ENCODE measurements at regions not wholly inside any gene's neighbourhood (a gene's known extent, or its start where the extent isn't known, plus 50 kb on each side); places are given as distances from the start of the nearest gene placed in this dataset.

DNA sequence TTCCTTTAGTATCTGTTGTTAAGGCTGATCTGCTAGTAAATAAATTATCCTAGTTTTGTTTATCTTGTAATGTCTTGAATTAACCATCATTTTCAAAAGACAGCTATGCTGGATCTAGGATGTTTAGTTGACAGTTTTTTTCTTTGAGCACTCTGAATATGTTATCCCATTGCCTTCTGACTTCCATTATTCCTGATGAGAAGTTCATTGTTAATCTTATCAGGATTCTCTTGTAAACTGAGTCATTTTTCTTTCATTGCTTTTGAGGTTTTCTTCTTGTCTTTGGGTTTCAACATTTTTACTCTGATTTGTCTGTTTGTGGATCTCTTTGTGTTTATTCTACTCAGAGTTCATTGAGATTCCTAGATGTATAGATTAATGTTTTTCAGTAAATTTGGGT is 157.7 kb downstream of the WNT7A start:
- DNase-seq (ENCODE audit: low read depth, low spot score) (no peak), ATAC-seq (no peak)
- Histone ChIP-seq H3K4me1 (ENCODE audit: control insufficient read depth, insufficient read depth, low read length) (no peaks in the 10 kb centered on the region), H3K27me3 (ENCODE audit: control insufficient read depth, insufficient read depth, low read length) (peaks cover 3% of the 10 kb centered on the region), H3K4me3 (ENCODE audit: low read depth in 2 of 2, low read length in 2 of 2) (no peak overlapping the region), H3K9me3 (ENCODE audit: control insufficient read depth, insufficient read depth, low read depth, low read length) (no peaks in the 10 kb centered on the region; the same call in 1 of the 2 replicates), H3K36me3 (ENCODE audit: control insufficient read depth, insufficient read depth, low read length) (no peaks in the 10 kb centered on the region), H3K27ac (ENCODE audit: low read length) (no peak overlapping the region)
- CTCF ChIA-PET = no interaction called here
- BruUV-seq (replicated peaks) = no TSS peak
- intact Hi-C loops (cut with micrococcal nuclease; ENCODE audit: unreplicated experiment) (no loop called here), in situ Hi-C loops (cut with HindIII; ENCODE audit: low pct_unique_long_range_greater_than_20kb, low sequenced_read_pairs) (no loop called here)
- TF ChIP-seq, protein P1, sequence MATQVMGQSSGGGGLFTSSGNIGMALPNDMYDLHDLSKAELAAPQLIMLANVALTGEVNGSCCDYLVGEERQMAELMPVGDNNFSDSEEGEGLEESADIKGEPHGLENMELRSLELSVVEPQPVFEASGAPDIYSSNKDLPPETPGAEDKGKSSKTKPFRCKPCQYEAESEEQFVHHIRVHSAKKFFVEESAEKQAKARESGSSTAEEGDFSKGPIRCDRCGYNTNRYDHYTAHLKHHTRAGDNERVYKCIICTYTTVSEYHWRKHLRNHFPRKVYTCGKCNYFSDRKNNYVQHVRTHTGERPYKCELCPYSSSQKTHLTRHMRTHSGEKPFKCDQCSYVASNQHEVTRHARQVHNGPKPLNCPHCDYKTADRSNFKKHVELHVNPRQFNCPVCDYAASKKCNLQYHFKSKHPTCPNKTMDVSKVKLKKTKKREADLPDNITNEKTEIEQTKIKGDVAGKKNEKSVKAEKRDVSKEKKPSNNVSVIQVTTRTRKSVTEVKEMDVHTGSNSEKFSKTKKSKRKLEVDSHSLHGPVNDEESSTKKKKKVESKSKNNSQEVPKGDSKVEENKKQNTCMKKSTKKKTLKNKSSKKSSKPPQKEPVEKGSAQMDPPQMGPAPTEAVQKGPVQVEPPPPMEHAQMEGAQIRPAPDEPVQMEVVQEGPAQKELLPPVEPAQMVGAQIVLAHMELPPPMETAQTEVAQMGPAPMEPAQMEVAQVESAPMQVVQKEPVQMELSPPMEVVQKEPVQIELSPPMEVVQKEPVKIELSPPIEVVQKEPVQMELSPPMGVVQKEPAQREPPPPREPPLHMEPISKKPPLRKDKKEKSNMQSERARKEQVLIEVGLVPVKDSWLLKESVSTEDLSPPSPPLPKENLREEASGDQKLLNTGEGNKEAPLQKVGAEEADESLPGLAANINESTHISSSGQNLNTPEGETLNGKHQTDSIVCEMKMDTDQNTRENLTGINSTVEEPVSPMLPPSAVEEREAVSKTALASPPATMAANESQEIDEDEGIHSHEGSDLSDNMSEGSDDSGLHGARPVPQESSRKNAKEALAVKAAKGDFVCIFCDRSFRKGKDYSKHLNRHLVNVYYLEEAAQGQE (IDR thresholded peaks at IDR 0.05; ENCODE audit: insufficient read depth in 1 of 2, low read depth in 2 of 2, low read length in 1 of 2) = no peak
- TF ChIP-seq SIN3A (IDR thresholded peaks at IDR 0.05; ENCODE audit: borderline replicate concordance, insufficient read depth, low read depth, low read length) (no peak), POLR2AphosphoS5 (IDR thresholded peaks at IDR 0.05; ENCODE audit: low read depth, low read length) (no peak), TCF7L2 (IDR thresholded peaks at IDR 0.05; ENCODE audit: low read depth, low read length) (no peak)
- TF ChIP-seq, protein P2, sequence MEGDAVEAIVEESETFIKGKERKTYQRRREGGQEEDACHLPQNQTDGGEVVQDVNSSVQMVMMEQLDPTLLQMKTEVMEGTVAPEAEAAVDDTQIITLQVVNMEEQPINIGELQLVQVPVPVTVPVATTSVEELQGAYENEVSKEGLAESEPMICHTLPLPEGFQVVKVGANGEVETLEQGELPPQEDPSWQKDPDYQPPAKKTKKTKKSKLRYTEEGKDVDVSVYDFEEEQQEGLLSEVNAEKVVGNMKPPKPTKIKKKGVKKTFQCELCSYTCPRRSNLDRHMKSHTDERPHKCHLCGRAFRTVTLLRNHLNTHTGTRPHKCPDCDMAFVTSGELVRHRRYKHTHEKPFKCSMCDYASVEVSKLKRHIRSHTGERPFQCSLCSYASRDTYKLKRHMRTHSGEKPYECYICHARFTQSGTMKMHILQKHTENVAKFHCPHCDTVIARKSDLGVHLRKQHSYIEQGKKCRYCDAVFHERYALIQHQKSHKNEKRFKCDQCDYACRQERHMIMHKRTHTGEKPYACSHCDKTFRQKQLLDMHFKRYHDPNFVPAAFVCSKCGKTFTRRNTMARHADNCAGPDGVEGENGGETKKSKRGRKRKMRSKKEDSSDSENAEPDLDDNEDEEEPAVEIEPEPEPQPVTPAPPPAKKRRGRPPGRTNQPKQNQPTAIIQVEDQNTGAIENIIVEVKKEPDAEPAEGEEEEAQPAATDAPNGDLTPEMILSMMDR (IDR thresholded peaks at IDR 0.05) = no peak
- POLR2A ChIA-PET = no interaction called here

DNA sequence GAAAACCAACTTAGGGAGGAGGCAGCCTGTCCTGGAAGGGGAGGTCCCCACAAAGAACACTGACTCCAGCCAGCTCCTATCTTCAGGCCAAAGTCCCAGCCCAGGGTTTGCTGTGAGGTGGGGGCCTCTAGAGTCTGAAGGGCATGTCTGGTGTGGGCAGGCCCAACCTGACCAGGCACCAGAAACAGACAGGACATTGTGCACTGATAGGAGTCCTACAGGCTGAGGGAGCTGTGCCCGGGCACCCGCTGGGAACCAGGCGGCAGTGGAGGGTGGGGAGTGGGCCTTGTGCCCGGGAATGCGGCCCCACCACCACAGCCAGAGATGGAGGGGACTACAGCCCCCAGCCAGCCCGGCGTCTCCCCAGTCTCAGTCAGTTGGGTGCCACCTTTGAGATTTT is 161.4 kb downstream of the WNT7A start:
- intact Hi-C loops (cut with micrococcal nuclease; ENCODE audit: unreplicated experiment) (no loop called here), in situ Hi-C loops (cut with HindIII; ENCODE audit: low pct_unique_long_range_greater_than_20kb, low sequenced_read_pairs) (no loop called here)
- BruUV-seq (replicated peaks) = no TSS peak
- Histone ChIP-seq H3K4me1 (ENCODE audit: control insufficient read depth, insufficient read depth, low read length) (no peaks in the 10 kb centered on the region), H3K9me3 (ENCODE audit: control insufficient read depth, insufficient read depth, low read depth, low read length) (no peaks in the 10 kb centered on the region), H3K27ac (ENCODE audit: low read length) (no peak overlapping the region), H3K27me3 (ENCODE audit: control insufficient read depth, insufficient read depth, low read length) (peaks cover 3% of the 10 kb centered on the region), H3K4me3 (ENCODE audit: low read depth in 2 of 2, low read length in 2 of 2) (no peak overlapping the region), H3K36me3 (ENCODE audit: control insufficient read depth, insufficient read depth, low read length) (no peaks in the 10 kb centered on the region)
- ChIA-PET POLR2A (no interaction called here), CTCF (no interaction called here)
- no peak for DNase-seq (ENCODE audit: low read depth, low spot score)
- no peak for TF ChIP-seq POLR2AphosphoS5 (IDR thresholded peaks at IDR 0.05; ENCODE audit: low read depth, low read length)
- TF ChIP-seq SIN3A (IDR thresholded peaks at IDR 0.05; ENCODE audit: borderline replicate concordance, insufficient read depth, low read depth, low read length) = no peak
- TF ChIP-seq, protein P2 (IDR thresholded peaks at IDR 0.05) = no peak
- TF ChIP-seq TCF7L2 (IDR thresholded peaks at IDR 0.05; ENCODE audit: low read depth, low read length) = no peak
- TF ChIP-seq, protein P1 (IDR thresholded peaks at IDR 0.05; ENCODE audit: insufficient read depth in 1 of 2, low read depth in 2 of 2, low read length in 1 of 2) = no peak
- no peak for ATAC-seq
